Hypothalamus (tissue), 51 donors: ENCODE measurements at regions not wholly inside any gene's neighbourhood (a gene's known extent, or its start where the extent isn't known, plus 50 kb on each side); places are given as distances from the start of the nearest gene placed in this dataset.
A peak's percentile ranks its signal among the peaks of the same experiment; 100 is the strongest.

Experiments
- DNase-seq, 51 donors: peaks; one replicate each; lab custom pipeline; 2025; lab: John Stamatoyannopoulos, UW

DNA sequence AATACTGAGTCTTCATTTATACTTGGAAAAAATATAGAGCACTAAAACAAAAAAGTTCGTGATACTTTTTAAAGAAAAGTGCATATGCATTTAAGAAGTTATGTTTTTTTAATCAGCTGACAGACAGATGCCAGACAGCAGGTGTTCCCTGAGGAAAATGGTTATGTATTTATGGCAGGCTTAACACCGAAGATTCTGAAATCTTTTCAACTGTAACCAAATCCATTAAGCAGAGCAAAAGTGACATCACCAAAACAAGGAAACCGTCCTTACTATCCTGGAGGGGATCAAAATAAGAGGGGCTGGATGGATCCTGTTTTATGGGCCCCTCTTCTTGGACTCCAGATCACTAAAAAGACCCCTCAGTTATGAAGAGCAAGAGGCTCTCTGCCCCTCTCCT, 404.9 kb upstream of the ADAMTS16 start:
- DNase-seq = no peak

GRCh38 chr5:4737868-4738267, 402.3 kb upstream of the ADAMTS16 start:
- no peak for DNase-seq

DNA sequence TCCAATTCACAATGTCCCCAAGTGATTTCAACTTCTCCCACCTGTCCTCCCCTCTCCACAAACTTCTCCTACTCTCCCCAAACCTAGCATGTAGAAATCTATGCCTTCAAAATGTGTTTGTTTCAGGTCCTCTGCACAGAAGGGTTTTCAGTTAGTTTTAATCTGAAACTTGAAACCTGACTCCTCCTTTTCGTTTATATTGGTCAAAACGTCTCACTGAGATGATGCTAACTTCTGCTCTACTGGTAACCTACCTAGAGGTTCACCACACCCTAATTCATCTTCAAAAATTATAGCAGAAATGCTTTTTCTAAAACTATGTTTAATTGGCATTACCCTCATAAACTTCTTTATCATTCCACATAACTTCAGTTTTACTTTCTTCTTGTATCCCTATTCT, 401.8 kb upstream of the ADAMTS16 start:
- DNase-seq = no peak

- no peak for DNase-seq
These were observed 400.0 kb upstream of the ADAMTS16 start for GRCh38 chr5:4740156-4740555.

- DNase-seq = no peak
These were observed 381.6 kb upstream of the ADAMTS16 start for GRCh38 chr5:4758550-4758949.

GRCh38 chr5:4758996-4759395, 381.1 kb upstream of the ADAMTS16 start:
- DNase-seq = no peak

DNA sequence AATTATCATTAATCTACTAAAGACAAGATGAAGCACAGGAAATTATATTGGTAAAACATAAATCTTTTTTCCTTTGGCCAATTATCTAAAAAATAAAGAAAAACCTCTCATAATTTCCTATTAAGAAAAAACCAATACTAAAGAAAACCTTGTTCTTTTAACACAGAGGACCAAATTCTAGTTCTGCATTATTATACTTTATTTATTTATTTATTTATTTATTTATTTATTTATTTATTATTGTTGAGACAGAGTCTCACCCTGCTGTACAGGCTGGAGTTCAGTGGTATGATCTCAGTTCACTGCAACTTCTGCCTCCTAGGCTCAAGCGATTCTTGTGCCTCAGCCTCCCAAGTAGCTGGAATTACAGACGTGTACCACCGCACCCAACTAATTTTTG, 377.8 kb upstream of the ADAMTS16 start:
- no peak for DNase-seq

- DNase-seq = no peak
These were observed 374.7 kb upstream of the ADAMTS16 start for GRCh38 chr5:4765411-4765810.

- no peak for DNase-seq
These were observed 374.0 kb upstream of the ADAMTS16 start for GRCh38 chr5:4766101-4766500.

DNA sequence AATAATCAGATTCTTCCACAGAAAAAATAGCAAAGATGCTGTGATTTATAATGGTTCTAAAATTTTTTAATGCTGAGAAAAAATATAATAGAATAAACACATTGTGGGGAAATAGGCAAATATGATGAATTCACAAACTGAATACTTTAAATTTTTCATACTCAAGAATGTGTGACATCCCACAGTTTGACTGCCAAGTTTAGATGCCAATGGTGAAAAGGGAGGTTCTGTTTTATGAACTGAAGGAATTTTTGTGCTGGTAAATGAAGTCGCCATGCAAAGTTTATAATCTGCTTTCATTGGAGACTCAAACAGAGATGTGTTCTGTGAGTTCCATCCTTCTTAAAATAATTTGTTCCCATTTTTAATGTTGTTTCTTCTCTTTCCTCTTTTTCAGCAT, 367.5 kb upstream of the ADAMTS16 start:
- no peak for DNase-seq

- DNase-seq = no peak
These were observed 366.3 kb upstream of the ADAMTS16 start for GRCh38 chr5:4773827-4774317.

GRCh38 chr5:4777435-4777834, 362.7 kb upstream of the ADAMTS16 start:
- DNase-seq = no peak

GRCh38 chr5:4780633-4781032, 359.5 kb upstream of the ADAMTS16 start:
- DNase-seq = no peak

DNA sequence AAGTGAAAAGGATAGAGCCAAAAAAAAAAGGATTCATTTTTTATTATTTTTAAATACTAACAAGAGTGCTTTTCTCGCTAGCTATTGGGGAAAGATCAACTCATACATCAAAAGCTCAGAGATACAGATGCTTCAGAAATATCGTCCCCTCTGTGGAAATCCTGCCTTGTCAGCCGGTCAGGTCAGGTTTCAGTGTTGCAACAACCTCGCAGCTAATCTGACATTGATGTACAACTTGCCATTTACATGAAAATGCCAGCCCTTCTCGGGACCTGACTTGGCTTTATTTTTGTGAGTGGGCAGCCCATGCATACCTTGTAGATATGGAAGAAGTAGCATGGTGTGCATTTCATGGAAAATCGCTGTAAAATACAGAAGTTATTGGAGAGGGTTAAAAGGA, 358.8 kb upstream of the ADAMTS16 start:
- no peak for DNase-seq

GRCh38 chr5:4785971-4786370, 354.2 kb upstream of the ADAMTS16 start:
- no peak for DNase-seq

DNA sequence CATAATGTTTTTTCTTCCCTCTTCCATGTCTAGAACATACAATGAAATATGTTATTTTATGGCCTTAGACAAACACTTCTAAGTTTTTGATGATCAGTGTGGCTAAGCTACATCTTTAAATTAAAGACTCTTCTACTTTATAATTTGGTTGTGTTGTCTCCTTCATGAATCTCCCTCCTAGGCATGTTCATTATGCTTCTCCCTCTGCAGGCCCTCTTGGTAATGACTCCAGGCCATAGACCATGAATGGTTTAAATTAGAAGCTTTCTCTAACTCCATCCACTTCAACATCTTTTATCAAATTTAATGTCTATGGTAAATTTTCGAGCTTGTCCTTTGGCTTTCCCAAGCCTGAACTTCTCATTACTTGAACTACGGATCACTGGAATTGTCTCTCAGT, 342.7 kb upstream of the ADAMTS16 start:
- DNase-seq = no peak

DNA sequence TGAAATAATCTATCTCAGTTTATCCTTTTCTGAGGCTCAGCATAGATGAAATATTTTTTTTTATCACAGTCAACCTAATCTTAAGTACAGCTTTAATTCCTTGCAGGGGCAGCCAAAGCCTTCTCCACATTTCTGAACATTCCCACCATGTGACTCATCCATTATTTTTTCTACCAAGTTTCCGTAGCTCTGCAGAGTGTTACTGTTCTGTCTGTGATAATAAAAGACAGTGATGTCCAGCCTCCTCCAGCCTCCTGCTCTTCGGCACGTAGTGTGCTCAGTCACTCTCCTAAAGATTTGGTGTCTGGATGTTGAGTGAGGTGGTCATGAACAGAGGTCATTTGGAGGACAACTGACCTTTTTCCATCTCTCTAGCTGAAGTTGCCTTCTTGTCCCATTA, 338.1 kb upstream of the ADAMTS16 start:
- DNase-seq = no peak

DNA sequence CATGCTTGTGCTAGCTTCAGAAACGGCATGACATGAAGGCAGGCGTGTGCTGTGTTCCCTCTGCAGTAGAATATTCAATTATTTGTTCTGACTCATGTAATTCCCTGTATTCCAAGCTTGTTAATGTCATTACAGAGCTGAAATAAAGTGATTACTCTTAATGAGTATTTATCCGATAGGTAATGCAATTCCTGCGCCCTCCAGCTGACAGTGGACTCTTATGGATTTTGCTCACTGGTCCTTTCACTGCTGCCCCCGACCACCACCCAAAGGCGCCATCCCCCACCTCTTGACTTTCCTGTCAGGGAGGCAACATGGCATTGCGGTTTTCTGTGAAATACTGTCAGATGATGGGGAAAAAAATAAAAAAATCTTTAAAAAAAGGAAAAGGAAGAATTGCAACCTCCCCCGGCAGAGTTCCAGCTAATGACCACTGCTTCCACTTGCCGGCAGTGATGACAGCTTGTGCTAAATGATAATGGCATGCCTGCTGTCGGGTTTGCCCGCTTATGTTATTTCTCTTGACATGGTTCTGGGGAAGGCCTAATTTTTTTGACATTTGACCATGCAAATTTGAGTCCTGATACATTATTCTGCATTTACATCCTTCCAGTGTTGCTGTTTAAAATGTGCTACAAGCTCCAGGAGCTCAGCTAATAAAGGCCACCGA, 335.3 kb upstream of the ADAMTS16 start:
- peak in 1 of 51 donors; percentile 2 for DNase-seq

GRCh38 chr5:4815002-4815401, 325.1 kb upstream of the ADAMTS16 start:
- DNase-seq = no peak

GRCh38 chr5:4817767-4818166, 322.4 kb upstream of the ADAMTS16 start:
- no peak for DNase-seq

DNA sequence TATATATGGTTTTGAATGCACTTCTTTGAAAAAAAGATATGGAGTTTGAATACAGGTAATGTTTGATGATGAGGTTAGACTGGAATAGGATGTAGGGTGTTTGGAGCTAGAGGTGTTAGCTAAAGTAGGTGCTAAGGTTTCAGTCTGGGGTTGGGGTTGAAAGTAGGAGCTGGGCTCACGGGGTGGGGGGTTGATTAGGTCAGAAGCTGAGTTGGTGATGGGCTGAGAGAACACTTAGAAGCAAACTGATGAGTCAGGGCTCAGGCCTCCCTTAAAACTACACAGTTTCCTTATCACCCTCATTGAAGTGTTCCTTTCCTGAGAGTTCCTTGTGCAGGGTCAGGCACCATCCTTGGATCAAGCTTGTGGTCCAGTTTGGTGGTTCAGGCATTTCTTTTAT, 308.8 kb upstream of the ADAMTS16 start:
- DNase-seq = no peak

GRCh38 chr5:4832471-4832870, 307.7 kb upstream of the ADAMTS16 start:
- DNase-seq = no peak

GRCh38 chr5:4833104-4833738, 306.9 kb upstream of the ADAMTS16 start:
- no peak for DNase-seq
